ENCODE measurements at regions not wholly inside any gene's neighbourhood (a gene's known extent, or its start where the extent isn't known, plus 50 kb on each side); places are given as distances from the start of the nearest gene placed in this dataset.

DNA sequence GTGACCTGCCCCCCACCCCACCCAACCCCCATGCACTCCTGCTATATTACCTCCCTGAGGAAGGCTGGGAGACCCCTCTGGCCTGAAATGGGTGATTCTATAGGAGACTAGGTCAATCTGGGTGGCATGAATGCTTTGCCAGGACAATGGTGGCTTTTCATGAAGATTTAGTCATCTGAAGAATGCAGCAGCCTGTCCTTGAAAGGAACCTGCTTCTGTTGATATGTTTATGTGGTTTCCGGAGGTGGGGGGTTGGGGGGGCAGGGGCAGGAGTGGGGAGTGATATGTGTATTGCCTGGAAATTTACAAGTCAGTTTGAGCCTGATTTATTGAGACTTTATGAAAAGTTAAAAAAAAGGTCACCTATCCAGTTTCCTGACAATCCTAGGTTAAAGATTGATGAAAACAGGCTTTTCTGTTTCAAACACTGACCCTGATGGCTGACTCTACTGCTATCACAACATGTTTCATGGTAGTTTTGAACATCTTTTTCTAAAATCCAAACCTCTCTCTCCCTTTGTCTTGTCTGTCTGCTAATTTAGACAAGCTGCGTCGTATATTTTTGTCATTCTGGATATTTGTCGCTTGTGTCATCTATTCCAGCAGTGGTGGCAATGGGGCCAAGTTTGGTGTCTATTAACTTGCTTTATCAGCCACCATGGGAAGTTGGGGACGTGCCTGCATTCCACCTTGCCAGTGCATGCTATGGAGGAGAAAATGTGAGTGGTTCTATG, 153.7 kb upstream of the EGFLAM start:
- peak overlapping the region; percentile 54 for H3K27ac Mint-ChIP-seq (ENCODE audit: unreplicated experiment)
- no peaks in the 10 kb centered on the region for H3K27me3 Mint-ChIP-seq (ENCODE audit: low read depth)
- peaks cover 29% of the 10 kb centered on the region for H3K4me1 Mint-ChIP-seq
- H3K36me3 Mint-ChIP-seq (ENCODE audit: low read depth), result peaks cover 5% of the 10 kb centered on the region
- DNase-seq (ENCODE audit: low read depth, low spot score), result no peak
- TF ChIP-seq, protein P1, sequence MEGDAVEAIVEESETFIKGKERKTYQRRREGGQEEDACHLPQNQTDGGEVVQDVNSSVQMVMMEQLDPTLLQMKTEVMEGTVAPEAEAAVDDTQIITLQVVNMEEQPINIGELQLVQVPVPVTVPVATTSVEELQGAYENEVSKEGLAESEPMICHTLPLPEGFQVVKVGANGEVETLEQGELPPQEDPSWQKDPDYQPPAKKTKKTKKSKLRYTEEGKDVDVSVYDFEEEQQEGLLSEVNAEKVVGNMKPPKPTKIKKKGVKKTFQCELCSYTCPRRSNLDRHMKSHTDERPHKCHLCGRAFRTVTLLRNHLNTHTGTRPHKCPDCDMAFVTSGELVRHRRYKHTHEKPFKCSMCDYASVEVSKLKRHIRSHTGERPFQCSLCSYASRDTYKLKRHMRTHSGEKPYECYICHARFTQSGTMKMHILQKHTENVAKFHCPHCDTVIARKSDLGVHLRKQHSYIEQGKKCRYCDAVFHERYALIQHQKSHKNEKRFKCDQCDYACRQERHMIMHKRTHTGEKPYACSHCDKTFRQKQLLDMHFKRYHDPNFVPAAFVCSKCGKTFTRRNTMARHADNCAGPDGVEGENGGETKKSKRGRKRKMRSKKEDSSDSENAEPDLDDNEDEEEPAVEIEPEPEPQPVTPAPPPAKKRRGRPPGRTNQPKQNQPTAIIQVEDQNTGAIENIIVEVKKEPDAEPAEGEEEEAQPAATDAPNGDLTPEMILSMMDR (conservative IDR thresholded peaks at IDR 0.05), result no peak
- peaks cover 8% of the 10 kb centered on the region for H3K9me3 Mint-ChIP-seq
- H3K4me3 Mint-ChIP-seq, result peak overlapping the region; percentile 52

DNA sequence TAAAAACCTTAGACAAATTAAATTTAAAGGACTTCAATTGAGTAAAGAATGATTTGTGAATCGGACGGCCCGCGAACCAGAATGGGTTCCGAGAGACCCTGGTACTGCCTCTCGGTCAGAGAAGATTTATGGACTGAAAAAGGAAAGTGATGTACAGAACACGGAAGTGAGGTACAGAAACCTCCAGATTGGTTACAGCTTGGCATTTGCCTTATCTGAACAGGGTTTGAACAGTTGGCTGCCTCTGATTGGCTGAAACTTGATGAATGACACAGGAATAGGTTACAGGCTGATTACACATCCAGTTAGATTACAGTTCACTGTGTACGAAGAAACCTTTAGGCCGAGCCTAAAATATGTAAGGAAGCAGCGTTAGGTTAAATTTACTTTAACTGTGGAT, 156.5 kb upstream of the EGFLAM start:
- H3K27me3 Mint-ChIP-seq (ENCODE audit: low read depth), result no peaks in the 10 kb centered on the region
- H3K4me3 Mint-ChIP-seq, result no peak overlapping the region
- H3K4me1 Mint-ChIP-seq, result peaks cover 29% of the 10 kb centered on the region

DNA sequence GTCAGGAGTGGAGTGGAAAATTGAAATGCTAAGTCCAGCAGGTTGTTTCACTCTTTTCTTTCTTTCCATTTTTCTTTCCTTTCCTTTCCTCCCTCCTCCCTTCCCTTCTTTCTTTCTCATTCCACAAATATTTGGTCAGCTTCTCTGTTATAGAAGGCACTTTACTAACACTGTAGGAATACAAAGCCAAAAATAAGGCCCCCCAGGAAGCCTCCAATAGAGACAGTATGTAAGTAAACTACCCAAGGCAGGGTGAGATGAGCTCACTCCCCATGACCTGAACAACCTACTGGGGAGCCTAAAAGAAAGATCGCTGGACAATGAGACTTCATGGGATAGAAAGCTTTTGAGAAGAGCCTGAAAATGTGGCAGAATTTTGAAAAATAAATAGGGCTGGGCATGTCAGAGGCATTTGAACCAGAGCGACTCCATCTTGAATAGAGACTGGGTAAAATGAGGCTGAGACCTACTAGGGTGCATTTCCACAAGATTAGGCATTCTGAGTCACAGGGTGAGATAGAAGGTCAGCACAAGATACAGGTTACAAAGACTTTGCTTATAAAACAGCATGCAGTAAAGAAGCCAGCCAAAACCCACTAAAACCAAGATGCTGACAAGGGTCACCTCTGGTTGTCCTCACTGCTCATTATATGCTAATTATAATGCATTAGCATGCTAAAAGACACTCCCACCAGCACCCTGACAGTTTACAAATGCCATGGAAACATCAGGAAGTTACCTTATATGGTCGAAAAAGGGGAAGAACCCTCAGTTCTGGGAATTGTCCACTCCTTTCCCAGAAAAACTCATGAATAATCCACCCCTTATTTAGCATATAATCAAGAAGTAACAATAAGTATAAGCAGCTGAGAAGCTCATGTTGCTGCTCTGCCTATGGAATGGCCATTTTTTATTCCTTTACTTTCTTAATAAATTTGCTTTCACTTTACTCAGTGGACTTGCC, 158.9 kb upstream of the EGFLAM start:
- Mint-ChIP-seq H3K27me3 (ENCODE audit: low read depth) (no peaks in the 10 kb centered on the region), H3K4me3 (no peak overlapping the region), H3K4me1 (peaks cover 14% of the 10 kb centered on the region), H3K36me3 (ENCODE audit: low read depth) (peaks cover 5% of the 10 kb centered on the region), H3K27ac (ENCODE audit: unreplicated experiment) (no peak overlapping the region), H3K9me3 (peaks cover 8% of the 10 kb centered on the region)
- DNase-seq (ENCODE audit: low read depth, low spot score), result no peak
- TF ChIP-seq, protein P1 (conservative IDR thresholded peaks at IDR 0.05), result no peak

More for the DNA sequence above, 156.5 kb upstream of the EGFLAM start:
- TF ChIP-seq, protein P1 (conservative IDR thresholded peaks at IDR 0.05), result no peak
- no peak overlapping the region for H3K27ac Mint-ChIP-seq (ENCODE audit: unreplicated experiment)
- peaks cover 8% of the 10 kb centered on the region for H3K9me3 Mint-ChIP-seq
- H3K36me3 Mint-ChIP-seq (ENCODE audit: low read depth), result peaks cover 5% of the 10 kb centered on the region
- DNase-seq (ENCODE audit: low read depth, low spot score), result no peak

DNA sequence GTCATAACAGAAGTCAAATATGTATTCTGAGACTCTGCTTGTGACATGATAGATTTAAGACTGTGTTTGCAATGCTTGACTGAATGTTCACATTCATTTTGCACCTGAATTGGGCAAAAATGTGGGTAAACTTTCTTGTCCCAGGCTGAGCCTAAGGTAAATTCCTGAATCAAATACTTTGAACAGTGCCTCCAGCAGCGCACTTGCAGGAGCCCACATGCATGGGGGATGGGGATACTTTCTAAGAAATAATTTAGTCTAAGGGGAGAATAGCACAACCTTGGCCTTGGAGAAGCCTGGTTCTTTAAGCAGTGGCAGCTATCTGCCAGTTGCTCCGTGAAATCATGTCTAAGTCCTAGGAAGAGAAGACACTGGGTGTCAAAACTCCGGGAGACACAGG, 163.5 kb upstream of the EGFLAM start:
- Mint-ChIP-seq H3K4me1 (no peaks in the 10 kb centered on the region), H3K9me3 (no peaks in the 10 kb centered on the region), H3K27me3 (ENCODE audit: low read depth) (no peaks in the 10 kb centered on the region), H3K36me3 (ENCODE audit: low read depth) (no peaks in the 10 kb centered on the region), H3K4me3 (no peak overlapping the region), H3K27ac (ENCODE audit: unreplicated experiment) (no peak overlapping the region)
- no peak for DNase-seq (ENCODE audit: low read depth, low spot score)
- TF ChIP-seq, protein P1 (conservative IDR thresholded peaks at IDR 0.05), result no peak

DNA sequence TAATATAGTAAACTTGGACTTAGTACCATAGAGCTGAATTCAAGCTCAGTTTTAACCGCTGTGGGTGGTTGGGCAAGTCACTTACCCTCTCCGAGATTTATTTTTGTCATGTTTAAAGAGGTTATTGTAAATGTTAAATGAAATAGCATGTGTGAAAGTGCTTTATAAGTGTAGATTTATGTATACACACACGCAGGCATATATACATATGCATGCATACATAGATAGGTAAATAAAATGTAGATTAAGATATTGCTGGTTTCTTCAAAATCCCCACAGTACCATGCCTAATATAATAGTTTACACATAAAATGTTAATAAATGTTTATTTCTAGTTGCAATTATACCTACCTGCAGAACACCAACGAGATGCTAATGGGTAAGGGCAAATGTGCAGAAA, 164.5 kb upstream of the EGFLAM start:
- Mint-ChIP-seq H3K4me3 (no peak overlapping the region), H3K36me3 (ENCODE audit: low read depth) (no peaks in the 10 kb centered on the region), H3K4me1 (no peaks in the 10 kb centered on the region), H3K27me3 (ENCODE audit: low read depth) (no peaks in the 10 kb centered on the region), H3K27ac (ENCODE audit: unreplicated experiment) (no peak overlapping the region), H3K9me3 (no peaks in the 10 kb centered on the region)
- DNase-seq (ENCODE audit: low read depth, low spot score), result no peak
- TF ChIP-seq, protein P1 (conservative IDR thresholded peaks at IDR 0.05), result no peak
